Loucy (cell line): ENCODE measurements at regions not wholly inside any gene's neighbourhood (a gene's known extent, or its start where the extent isn't known, plus 50 kb on each side); places are given as distances from the start of the nearest gene placed in this dataset.
A peak's percentile ranks its signal among the peaks of the same experiment; 100 is the strongest.

Source experiments
- H2AFZ ChIP-seq: fragments of 200-600 bp; sonication (generic); 2 replicates; pipeline ENCODE4 v1.6.0; 2016; ENCODE audit warnings: antibody characterized with exemption, mild to moderate bottlenecking, low read length, moderate library complexity
- H3F3A ChIP-seq: fragments of 200-600 bp; 2 replicates; pipeline ENCODE4 v1.6.0; 2016; ENCODE audit warnings: antibody characterized with exemption, low read depth, mild to moderate bottlenecking
- H3K27me3 ChIP-seq: fragments of 200-600 bp; sonication (generic); 2 replicates; pipeline ENCODE4 v1.6.1; 2014; ENCODE audit warnings: low read length, mild to moderate bottlenecking; ENCODE audit not compliant: insufficient read depth, poor library complexity, severe bottlenecking
- H3K36me3 ChIP-seq: fragments of 200-600 bp; sonication (generic); 2 replicates; pipeline ENCODE4 v1.6.1; 2016; ENCODE audit warnings: low read length; ENCODE audit not compliant: insufficient read depth
- H3K4me1 ChIP-seq: fragments of 200-600 bp; sonication (generic); 2 replicates; pipeline ENCODE4 v1.5.1; 2014; ENCODE audit warnings: low read length, mild to moderate bottlenecking; ENCODE audit not compliant: insufficient read depth, poor library complexity, severe bottlenecking
- H3K4me2 ChIP-seq: fragments of 200-600 bp; sonication (generic); 2 replicates; pipeline ENCODE4 v1.6.0; 2014; ENCODE audit warnings: antibody characterized with exemption, low read length, low read depth, mild to moderate bottlenecking; ENCODE audit not compliant: poor library complexity, severe bottlenecking
- H3K4me3 ChIP-seq: fragments of 200-600 bp; sonication (generic); 2 replicates; pipeline ENCODE4 v1.5.1; 2014; ENCODE audit warnings: low read length, mild to moderate bottlenecking, mixed read lengths; ENCODE audit not compliant: poor library complexity, severe bottlenecking
- H3K79me2 ChIP-seq: fragments of 200-600 bp; sonication (generic); 2 replicates; pipeline ENCODE4 v1.6.1; 2014; ENCODE audit warnings: low read length; ENCODE audit not compliant: insufficient read depth
- H3K9ac ChIP-seq: fragments of 200-600 bp; sonication (generic); 2 replicates; pipeline ENCODE4 v1.6.0; 2014; ENCODE audit warnings: mild to moderate bottlenecking, low read depth, low read length, moderate library complexity; ENCODE audit not compliant: poor library complexity, severe bottlenecking
- H3K9me2 ChIP-seq: fragments of 200-600 bp; sonication (generic); replicated peaks from 2 replicates; pipeline ENCODE4 v1.6.1; 2016; ENCODE audit warnings: low read depth, low read length, mixed read lengths
- H3K9me3 ChIP-seq: fragments of 200-600 bp; sonication (generic); 2 replicates; pipeline ENCODE4 v1.6.1; 2014; ENCODE audit warnings: mild to moderate bottlenecking, antibody characterized with exemption, low read length, low read depth; ENCODE audit not compliant: insufficient read depth
- H4K20me1 ChIP-seq: fragments of 200-600 bp; sonication (generic); 2 replicates; pipeline ENCODE4 v1.6.0; 2014; ENCODE audit warnings: antibody characterized with exemption, low read length, mild to moderate bottlenecking; ENCODE audit not compliant: insufficient read depth, poor library complexity, severe bottlenecking
- EZH2phosphoT487 ChIP-seq: fragments of 200-600 bp; IDR thresholded peaks from 2 replicates; pipeline ENCODE4 v1.6.1; 2018; ENCODE audit warnings: antibody characterized with exemption, mild to moderate bottlenecking, moderate library complexity, borderline replicate concordance
- TF ChIP-seq, protein P1 (sequence below): fragments of 200-600 bp; sonication (generic); conservative IDR thresholded peaks from 2 replicates; pipeline ENCODE4 v1.5.1; 2014; ENCODE audit warnings: mild to moderate bottlenecking, antibody characterized with exemption, low read length

DNA sequence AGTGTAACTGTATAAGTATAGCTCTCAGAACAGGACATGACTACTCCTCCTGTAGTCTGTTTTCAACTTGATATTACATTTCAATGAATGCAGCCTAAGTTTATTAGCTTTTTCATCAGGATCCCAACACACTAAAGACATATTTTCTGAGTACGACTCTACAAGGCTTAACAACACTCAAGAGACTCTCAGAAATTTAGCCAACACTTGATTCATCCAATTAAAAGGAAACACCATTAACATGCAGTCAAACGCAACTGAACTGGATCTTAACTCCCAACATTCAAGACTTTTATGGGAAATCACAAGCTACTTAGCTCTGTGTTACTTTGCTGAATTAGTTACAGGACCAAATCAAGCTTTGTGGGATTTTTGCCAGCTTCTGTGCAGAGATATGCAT, 65.2 kb upstream of the SGIP1 start:
- H3K9me3 ChIP-seq, result no peaks in the 10 kb centered on the region
- no peaks in the 10 kb centered on the region for H3K9me2 ChIP-seq
- no peak overlapping the region for H2AFZ ChIP-seq
- no peaks in the 10 kb centered on the region for H3F3A ChIP-seq
- no peaks in the 10 kb centered on the region for H3K4me1 ChIP-seq
- no peak overlapping the region for H3K4me2 ChIP-seq
- H4K20me1 ChIP-seq, result no peaks in the 10 kb centered on the region
- H3K9ac ChIP-seq, result no peak overlapping the region
- H3K36me3 ChIP-seq, result no peaks in the 10 kb centered on the region
- no peaks in the 10 kb centered on the region for H3K79me2 ChIP-seq
- no peak for TF ChIP-seq EZH2phosphoT487
- TF ChIP-seq, protein P1, sequence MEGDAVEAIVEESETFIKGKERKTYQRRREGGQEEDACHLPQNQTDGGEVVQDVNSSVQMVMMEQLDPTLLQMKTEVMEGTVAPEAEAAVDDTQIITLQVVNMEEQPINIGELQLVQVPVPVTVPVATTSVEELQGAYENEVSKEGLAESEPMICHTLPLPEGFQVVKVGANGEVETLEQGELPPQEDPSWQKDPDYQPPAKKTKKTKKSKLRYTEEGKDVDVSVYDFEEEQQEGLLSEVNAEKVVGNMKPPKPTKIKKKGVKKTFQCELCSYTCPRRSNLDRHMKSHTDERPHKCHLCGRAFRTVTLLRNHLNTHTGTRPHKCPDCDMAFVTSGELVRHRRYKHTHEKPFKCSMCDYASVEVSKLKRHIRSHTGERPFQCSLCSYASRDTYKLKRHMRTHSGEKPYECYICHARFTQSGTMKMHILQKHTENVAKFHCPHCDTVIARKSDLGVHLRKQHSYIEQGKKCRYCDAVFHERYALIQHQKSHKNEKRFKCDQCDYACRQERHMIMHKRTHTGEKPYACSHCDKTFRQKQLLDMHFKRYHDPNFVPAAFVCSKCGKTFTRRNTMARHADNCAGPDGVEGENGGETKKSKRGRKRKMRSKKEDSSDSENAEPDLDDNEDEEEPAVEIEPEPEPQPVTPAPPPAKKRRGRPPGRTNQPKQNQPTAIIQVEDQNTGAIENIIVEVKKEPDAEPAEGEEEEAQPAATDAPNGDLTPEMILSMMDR, result no peak
- H3K27me3 ChIP-seq, result no peaks in the 10 kb centered on the region
- H3K4me3 ChIP-seq, result no peak overlapping the region

GRCh38 chr1:66475940-66476339, 58.0 kb upstream of the SGIP1 start:
- Histone ChIP-seq H3K4me1 (no peaks in the 10 kb centered on the region), H3K9me2 (no peaks in the 10 kb centered on the region), H4K20me1 (no peaks in the 10 kb centered on the region), H3K27me3 (no peaks in the 10 kb centered on the region), H3K9ac (no peak overlapping the region), H3K36me3 (no peaks in the 10 kb centered on the region), H3K4me2 (no peak overlapping the region), H3K79me2 (no peaks in the 10 kb centered on the region), H3K4me3 (no peak overlapping the region), H3F3A (no peaks in the 10 kb centered on the region), H2AFZ (peak overlapping the region; percentile 69), H3K9me3 (no peaks in the 10 kb centered on the region)
- no peak for TF ChIP-seq EZH2phosphoT487
- TF ChIP-seq, protein P1, result no peak

DNA sequence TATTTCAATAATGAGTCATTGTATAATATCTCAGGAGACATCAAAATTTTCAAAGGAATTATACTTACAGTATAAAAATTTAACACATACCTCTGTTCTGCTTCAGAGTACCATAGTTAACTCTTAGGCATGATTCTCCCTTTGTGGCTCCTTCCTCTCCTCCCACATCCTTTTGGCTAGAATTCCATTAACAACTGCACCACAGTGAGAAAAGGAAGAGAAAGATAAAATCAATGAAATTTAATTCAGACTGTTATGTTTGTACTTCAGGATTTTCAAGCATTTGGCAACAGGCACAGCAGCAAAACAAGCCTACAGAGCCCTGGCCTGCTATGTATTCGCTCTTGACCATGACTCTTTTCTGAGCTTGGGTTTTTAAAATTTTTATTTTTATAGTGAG, 57.2 kb upstream of the SGIP1 start:
- Histone ChIP-seq H3K4me1 (no peaks in the 10 kb centered on the region), H3K27me3 (no peaks in the 10 kb centered on the region), H2AFZ (no peak overlapping the region), H3K4me3 (no peak overlapping the region), H3K4me2 (no peak overlapping the region), H3K79me2 (no peaks in the 10 kb centered on the region), H4K20me1 (no peaks in the 10 kb centered on the region), H3K9me3 (no peaks in the 10 kb centered on the region), H3K36me3 (no peaks in the 10 kb centered on the region), H3F3A (no peaks in the 10 kb centered on the region), H3K9me2 (no peaks in the 10 kb centered on the region), H3K9ac (no peak overlapping the region)
- TF ChIP-seq EZH2phosphoT487, result no peak
- TF ChIP-seq, protein P1, result no peak
